Endothelial cell (in vitro differentiated cells): ENCODE measurements at regions not wholly inside any gene's neighbourhood (a gene's known extent, or its start where the extent isn't known, plus 50 kb on each side); places are given as distances from the start of the nearest gene placed in this dataset.

Source experiments
- DNase-seq: peaks from one replicate; pipeline ENCODE4 v3.0.0; 2021; ENCODE audit warnings: low spot score
- H3K27ac Mint-ChIP-seq: one replicate; pipeline ENCODE4 v1.8.0; 2021; ENCODE audit warnings: mixed read lengths, inconsistent platforms; ENCODE audit not compliant: unreplicated experiment
- H3K27me3 Mint-ChIP-seq: one replicate; pipeline ENCODE4 v1.8.0; 2021; ENCODE audit warnings: mild to moderate bottlenecking, moderate library complexity, mixed read lengths, inconsistent platforms; ENCODE audit not compliant: unreplicated experiment
- H3K36me3 Mint-ChIP-seq: one replicate; pipeline ENCODE4 v1.8.0; 2021; ENCODE audit warnings: mild to moderate bottlenecking, low read depth, mixed read lengths, inconsistent platforms; ENCODE audit not compliant: unreplicated experiment
- H3K4me1 Mint-ChIP-seq: one replicate; pipeline ENCODE4 v1.8.0; 2021; ENCODE audit warnings: mild to moderate bottlenecking, mixed read lengths, inconsistent platforms; ENCODE audit not compliant: unreplicated experiment
- H3K4me3 Mint-ChIP-seq: one replicate; pipeline ENCODE4 v1.8.0; 2021; ENCODE audit warnings: mild to moderate bottlenecking, mixed read lengths, inconsistent platforms; ENCODE audit not compliant: unreplicated experiment
- H3K9me3 Mint-ChIP-seq: one replicate; pipeline ENCODE4 v1.8.0; 2021; ENCODE audit warnings: mixed read lengths, inconsistent platforms; ENCODE audit not compliant: unreplicated experiment
- TF ChIP-seq, protein P1 (sequence below): fragments of 200-600 bp; sonication (generic); IDR thresholded peaks from one replicate; pipeline ENCODE4 v1.5.0; 2021; ENCODE audit warnings: antibody characterized with exemption; ENCODE audit not compliant: unreplicated experiment

DNA sequence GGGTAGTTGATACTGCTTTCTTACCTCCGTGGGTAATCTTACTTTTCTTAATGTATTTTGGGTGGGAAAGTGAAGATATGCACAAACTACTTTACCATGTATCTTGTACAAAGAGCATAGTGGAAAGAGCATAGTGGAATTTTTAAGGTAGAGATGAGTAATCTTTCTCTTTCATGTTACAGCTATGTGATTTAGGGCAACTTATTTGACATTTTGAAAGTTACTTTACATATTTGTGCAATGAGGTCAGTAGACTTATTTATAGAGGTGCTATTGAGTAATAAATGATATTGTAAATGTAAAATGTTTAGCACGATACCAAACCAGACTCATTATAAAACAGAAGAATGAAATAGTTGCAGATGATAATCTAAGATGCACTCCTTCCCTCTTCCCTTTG lies 351.2 kb downstream of the TRAM1L1 start:
- Mint-ChIP-seq H3K36me3 (no peaks in the 10 kb centered on the region), H3K4me3 (no peak overlapping the region), H3K9me3 (no peaks in the 10 kb centered on the region), H3K27ac (no peak overlapping the region), H3K4me1 (no peaks in the 10 kb centered on the region), H3K27me3 (no peaks in the 10 kb centered on the region)
- TF ChIP-seq, protein P1, sequence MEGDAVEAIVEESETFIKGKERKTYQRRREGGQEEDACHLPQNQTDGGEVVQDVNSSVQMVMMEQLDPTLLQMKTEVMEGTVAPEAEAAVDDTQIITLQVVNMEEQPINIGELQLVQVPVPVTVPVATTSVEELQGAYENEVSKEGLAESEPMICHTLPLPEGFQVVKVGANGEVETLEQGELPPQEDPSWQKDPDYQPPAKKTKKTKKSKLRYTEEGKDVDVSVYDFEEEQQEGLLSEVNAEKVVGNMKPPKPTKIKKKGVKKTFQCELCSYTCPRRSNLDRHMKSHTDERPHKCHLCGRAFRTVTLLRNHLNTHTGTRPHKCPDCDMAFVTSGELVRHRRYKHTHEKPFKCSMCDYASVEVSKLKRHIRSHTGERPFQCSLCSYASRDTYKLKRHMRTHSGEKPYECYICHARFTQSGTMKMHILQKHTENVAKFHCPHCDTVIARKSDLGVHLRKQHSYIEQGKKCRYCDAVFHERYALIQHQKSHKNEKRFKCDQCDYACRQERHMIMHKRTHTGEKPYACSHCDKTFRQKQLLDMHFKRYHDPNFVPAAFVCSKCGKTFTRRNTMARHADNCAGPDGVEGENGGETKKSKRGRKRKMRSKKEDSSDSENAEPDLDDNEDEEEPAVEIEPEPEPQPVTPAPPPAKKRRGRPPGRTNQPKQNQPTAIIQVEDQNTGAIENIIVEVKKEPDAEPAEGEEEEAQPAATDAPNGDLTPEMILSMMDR = no peak
- DNase-seq = no peak

DNA sequence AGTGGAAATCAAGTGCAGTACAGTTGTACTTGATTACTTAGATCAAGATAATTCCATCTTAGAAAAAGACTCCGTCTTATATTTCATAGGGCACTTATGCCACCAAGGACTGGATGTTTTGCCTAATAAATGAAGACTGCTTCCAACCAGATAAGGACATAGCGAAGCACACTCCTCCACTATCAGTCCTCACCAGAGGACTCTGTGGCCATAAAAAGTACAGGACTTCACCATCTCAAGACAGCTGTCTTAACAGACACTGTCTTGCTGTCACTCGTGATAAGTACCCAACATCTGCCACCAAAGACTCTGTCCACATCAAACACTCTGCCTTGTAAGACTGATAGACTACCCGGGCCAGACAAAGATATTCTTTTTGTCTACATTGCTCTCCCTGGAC lies 352.0 kb downstream of the TRAM1L1 start:
- DNase-seq = no peak
- Mint-ChIP-seq H3K9me3 (no peaks in the 10 kb centered on the region), H3K27me3 (no peaks in the 10 kb centered on the region), H3K4me1 (no peaks in the 10 kb centered on the region), H3K36me3 (no peaks in the 10 kb centered on the region), H3K4me3 (no peak overlapping the region), H3K27ac (no peak overlapping the region)
- TF ChIP-seq, protein P1 = no peak

DNA sequence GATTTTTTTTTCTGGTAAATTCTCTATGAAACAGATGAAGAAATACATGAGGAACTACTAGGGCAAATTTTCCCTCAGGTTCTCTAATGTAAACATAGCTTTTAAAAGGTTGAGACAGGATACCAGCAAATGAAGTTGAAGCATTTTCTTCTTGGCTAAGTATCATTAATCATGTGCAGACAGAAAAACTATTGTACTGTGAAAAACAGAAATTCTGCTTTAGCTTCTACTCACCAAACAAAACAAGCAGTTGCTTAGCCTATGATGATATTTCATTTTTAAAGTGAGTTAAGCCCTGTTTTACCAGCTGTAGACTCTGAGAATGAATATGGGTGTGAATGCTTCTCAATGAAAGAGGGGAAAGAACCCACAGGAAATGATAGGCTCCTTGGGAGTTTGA lies 358.9 kb downstream of the TRAM1L1 start:
- H3K9me3 Mint-ChIP-seq = no peaks in the 10 kb centered on the region
- H3K4me1 Mint-ChIP-seq = no peaks in the 10 kb centered on the region
- no peak overlapping the region for H3K27ac Mint-ChIP-seq
- TF ChIP-seq, protein P1 = no peak
- no peaks in the 10 kb centered on the region for H3K36me3 Mint-ChIP-seq
- DNase-seq = no peak
- H3K27me3 Mint-ChIP-seq = no peaks in the 10 kb centered on the region
- no peak overlapping the region for H3K4me3 Mint-ChIP-seq

DNA sequence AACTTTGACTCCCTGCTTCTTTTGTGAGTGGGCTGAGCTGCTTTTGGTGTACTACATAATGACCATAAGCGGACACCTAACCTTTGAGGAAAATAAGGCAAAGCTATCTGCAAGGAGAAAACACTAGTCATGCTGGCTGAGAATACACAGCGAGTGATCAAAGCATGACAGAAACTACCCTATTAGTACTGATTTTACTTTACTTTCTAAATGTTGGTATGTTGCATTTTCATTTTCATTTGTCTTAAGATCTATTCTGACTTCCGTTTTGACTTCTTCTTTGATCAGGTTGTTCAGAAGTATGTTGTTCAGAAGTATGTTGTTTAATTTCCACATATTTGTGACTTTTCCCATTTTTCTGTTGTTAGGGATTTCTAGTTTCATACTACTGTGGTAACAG lies 361.1 kb downstream of the TRAM1L1 start:
- no peaks in the 10 kb centered on the region for H3K27me3 Mint-ChIP-seq
- no peak for DNase-seq
- H3K36me3 Mint-ChIP-seq = no peaks in the 10 kb centered on the region
- no peaks in the 10 kb centered on the region for H3K4me1 Mint-ChIP-seq
- no peak overlapping the region for H3K4me3 Mint-ChIP-seq
- TF ChIP-seq, protein P1 = no peak
- H3K27ac Mint-ChIP-seq = no peak overlapping the region
- H3K9me3 Mint-ChIP-seq = no peaks in the 10 kb centered on the region

DNA sequence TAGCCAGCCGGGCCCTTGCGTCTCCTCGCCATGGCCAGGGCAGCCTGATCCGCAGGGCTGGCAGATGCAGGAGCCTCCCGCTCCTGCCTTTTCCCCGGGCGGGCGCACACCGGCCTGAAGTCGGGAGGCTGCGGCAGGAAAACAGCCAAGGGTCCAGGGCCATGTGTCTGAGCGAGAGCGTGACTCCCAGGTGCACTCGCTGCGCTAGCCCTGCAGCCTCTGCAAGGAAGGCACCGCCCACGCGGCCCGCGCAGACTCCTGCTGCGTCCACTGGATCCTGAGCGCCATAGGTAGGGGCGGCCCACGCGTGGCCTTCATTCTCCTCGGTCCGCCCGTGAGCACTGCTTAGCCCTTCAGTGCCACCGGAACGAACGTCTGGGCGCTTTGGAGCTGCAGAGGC lies 379.9 kb downstream of the TRAM1L1 start:
- Mint-ChIP-seq H3K36me3 (no peaks in the 10 kb centered on the region), H3K4me1 (no peaks in the 10 kb centered on the region), H3K4me3 (no peak overlapping the region), H3K27me3 (peaks cover 2% of the 10 kb centered on the region), H3K27ac (no peak overlapping the region), H3K9me3 (no peaks in the 10 kb centered on the region)
- TF ChIP-seq, protein P1 = no peak
- DNase-seq = no peak
